RPMI8226 (cell line): ENCODE measurements at regions not wholly inside any gene's neighbourhood (a gene's known extent, or its start where the extent isn't known, plus 50 kb on each side); places are given as distances from the start of the nearest gene placed in this dataset.
"Not testable (repeated sequence)": the region's sequence is repeated elsewhere in the genome, so short reads cannot be mapped to it uniquely, and the experiment has no call there.

Experiments
- DNase-seq: peaks from one replicate; pipeline ENCODE4 v3.0.0-alpha.2; 2015

- no peak for DNase-seq
These were observed 995.1 kb downstream of the BRD1 start for GRCh38 chr22:48832592-48832991.

- DNase-seq = no peak
These were observed 997.8 kb downstream of the BRD1 start for GRCh38 chr22:48829908-48830307.

- no peak for DNase-seq
These were observed 999.0 kb downstream of the BRD1 start for GRCh38 chr22:48828688-48829087.

- no peak for DNase-seq
These were observed 999.6 kb downstream of the BRD1 start for GRCh38 chr22:48827904-48828555.

- DNase-seq = peak; percentile 46
These were observed 1000.3 kb downstream of the BRD1 start for GRCh38 chr22:48827268-48827846.

GRCh38 chr22:48826546-48826945, 1001.1 kb downstream of the BRD1 start:
- no peak for DNase-seq

GRCh38 chr22:48825802-48826520, 1001.7 kb downstream of the BRD1 start:
- no peak for DNase-seq

GRCh38 chr22:48824712-48825651, 1002.7 kb downstream of the BRD1 start:
- no peak for DNase-seq

- DNase-seq = no peak
These were observed 1003.7 kb downstream of the BRD1 start for GRCh38 chr22:48823941-48824340.

- no peak for DNase-seq
These were observed 1005.1 kb downstream of the BRD1 start for GRCh38 chr22:48822278-48823233.

GRCh38 chr22:48821727-48822126, 1005.9 kb downstream of the BRD1 start:
- no peak for DNase-seq

- no peak for DNase-seq
These were observed 1006.4 kb downstream of the BRD1 start for GRCh38 chr22:48821346-48821690.

- no peak for DNase-seq
These were observed 1007.0 kb downstream of the BRD1 start for GRCh38 chr22:48820481-48821345.

GRCh38 chr22:48819961-48820360, 1007.7 kb downstream of the BRD1 start:
- DNase-seq = no peak

GRCh38 chr22:48819232-48819631, 1008.4 kb downstream of the BRD1 start:
- DNase-seq = no peak

GRCh38 chr22:48817491-48817890, 1010.2 kb downstream of the BRD1 start:
- DNase-seq = not testable (repeated sequence)

- peak; percentile 72 for DNase-seq
These were observed 1015.8 kb downstream of the BRD1 start for GRCh38 chr22:48811885-48812284.

- DNase-seq = no peak
These were observed 1019.4 kb downstream of the BRD1 start for GRCh38 chr22:48808038-48808960.

GRCh38 chr22:48807155-48807554, 1020.5 kb downstream of the BRD1 start:
- DNase-seq = no peak
